Natural killer cell (primary cell): ENCODE measurements at regions not wholly inside any gene's neighbourhood (a gene's known extent, or its start where the extent isn't known, plus 50 kb on each side); places are given as distances from the start of the nearest gene placed in this dataset.

Experiments
- ATAC-seq, 3 donors: fragments of 150-1000 bp in 2 of 3; fragments of 200-7000 bp in 1 of 3; cut with Tn5 transposase; 1 replicate in 1 of 3; 2 replicates in 2 of 3; pipeline ENCODE4 v1.10.0; 2021; ENCODE audit warnings: mild to moderate bottlenecking in 2 of 3, moderate library complexity in 2 of 3
- DNase-seq, 2 donors: peaks; one replicate each; pipeline versions ENCODE4 v3.0.0 to v3.0.0-alpha.2; 2013 to 2021; ENCODE audit warnings: mixed read lengths in 1 of 2
- H3K27ac ChIP-seq: one replicate; pipeline ENCODE4 v1.5.1; 2013; ENCODE audit warnings: mild to moderate bottlenecking, low read length
- H3K27me3 ChIP-seq: one replicate; pipeline ENCODE4 v1.6.1; 2013; ENCODE audit warnings: low read length; ENCODE audit not compliant: control insufficient read depth, insufficient read depth
- H3K36me3 ChIP-seq: one replicate; pipeline ENCODE4 v1.6.1; 2013; ENCODE audit warnings: low read length; ENCODE audit not compliant: control insufficient read depth, insufficient read depth
- H3K4me1 ChIP-seq: one replicate; pipeline ENCODE4 v1.6.1; 2013; ENCODE audit warnings: low read length; ENCODE audit not compliant: control insufficient read depth, insufficient read depth
- H3K4me3 ChIP-seq: one replicate; pipeline ENCODE4 v1.5.1; 2013; ENCODE audit warnings: low read length
- H3K9me3 ChIP-seq: one replicate; pipeline ENCODE4 v1.6.1; 2013; ENCODE audit warnings: low read length; ENCODE audit not compliant: control insufficient read depth, insufficient read depth
- H3K27ac Mint-ChIP-seq, 2 donors: one replicate each; pipeline ENCODE4 v1.8.0; 2022; ENCODE audit warnings: mild to moderate bottlenecking in 2 of 2, mixed read lengths in 2 of 2, moderate library complexity in 1 of 2
- H3K27me3 Mint-ChIP-seq, 2 donors: one replicate each; pipeline ENCODE4 v1.8.0; 2022; ENCODE audit warnings: low read depth in 2 of 2, mixed read lengths in 2 of 2
- H3K36me3 Mint-ChIP-seq: one replicate; pipeline ENCODE4 v1.8.0; 2022; ENCODE audit warnings: mixed read lengths
- H3K4me1 Mint-ChIP-seq, 2 donors: one replicate each; pipeline ENCODE4 v1.8.0; 2022; ENCODE audit warnings: mixed read lengths in 2 of 2
- H3K4me3 Mint-ChIP-seq: one replicate; pipeline ENCODE4 v1.8.0; 2022; ENCODE audit warnings: mild to moderate bottlenecking, moderate library complexity, mixed read lengths
- H3K9me3 Mint-ChIP-seq, 2 donors: one replicate each; pipeline ENCODE4 v1.8.0; 2022; ENCODE audit warnings: mixed read lengths in 2 of 2
- CTCF ChIP-seq: fragments of 200-600 bp; IDR thresholded peaks from one replicate; pipeline ENCODE4 v1.8.0; 2022; ENCODE audit warnings: antibody characterized with exemption
- WGBS: methylation state at CpG from one replicate; pipeline ENCODE4 v1.1.7; 2013; ENCODE audit warnings: missing lambda C conversion rate; ENCODE audit not compliant: insufficient coverage; 5-methylcytosine and 5-hydroxymethylcytosine counted together
- intact Hi-C: fragments of 100-400 bp; cut with micrococcal nuclease; formaldehyde crosslinking; loops from one replicate; pipeline ENCODE4 v1.14.2; 2022

DNA sequence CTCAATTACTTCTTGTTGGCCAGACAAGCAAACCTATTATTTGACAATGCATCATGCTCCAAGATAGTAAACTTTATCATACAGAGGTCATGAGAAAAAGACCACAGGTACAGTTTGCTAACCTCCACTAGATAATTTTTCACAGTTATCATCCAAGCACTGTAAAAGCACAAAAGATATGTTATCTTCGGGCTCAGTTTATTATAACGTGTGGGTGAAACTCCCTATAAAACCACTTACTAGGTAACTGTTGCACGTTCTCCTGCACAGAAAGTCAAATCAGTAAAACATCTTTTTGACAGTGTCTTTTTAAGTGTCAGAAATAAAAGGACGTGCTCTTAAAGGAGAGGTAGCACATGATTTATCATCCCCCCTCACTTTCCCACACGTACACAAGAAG, 94.7 kb upstream of the BCL11A start:
- no peaks in the 10 kb centered on the region for H3K36me3 Mint-ChIP-seq
- H3K4me1 ChIP-seq: no peaks in the 10 kb centered on the region
- DNase-seq: no peak
- peaks cover 14 to 21% of the 10 kb centered on the region in 2 donors for H3K27me3 Mint-ChIP-seq
- no peak for TF ChIP-seq CTCF
- H3K27ac Mint-ChIP-seq: no peak overlapping the region
- no peaks in the 10 kb centered on the region for H3K36me3 ChIP-seq
- H3K9me3 Mint-ChIP-seq: no peaks in the 10 kb centered on the region
- H3K9me3 ChIP-seq: no peaks in the 10 kb centered on the region
- no peaks in the 10 kb centered on the region for H3K27me3 ChIP-seq
- ATAC-seq: no peak
- intact Hi-C loops: no loop called here
- no peak overlapping the region for H3K4me3 ChIP-seq
- no peaks in the 10 kb centered on the region for H3K4me1 Mint-ChIP-seq
- no peak overlapping the region for H3K27ac ChIP-seq
- no peak overlapping the region for H3K4me3 Mint-ChIP-seq
- 91% methylated on average over 5 of the region's 5 CpGs for WGBS

- no peak for DNase-seq
- Histone ChIP-seq H3K36me3 (no peaks in the 10 kb centered on the region), H3K27me3 (no peaks in the 10 kb centered on the region), H3K27ac (no peak overlapping the region), H3K4me3 (no peak overlapping the region), H3K9me3 (no peaks in the 10 kb centered on the region), H3K4me1 (no peaks in the 10 kb centered on the region)
- no peak for ATAC-seq
- no peak for TF ChIP-seq CTCF
- H3K36me3 Mint-ChIP-seq: no peaks in the 10 kb centered on the region
- no peak overlapping the region for H3K4me3 Mint-ChIP-seq
- no peaks in the 10 kb centered on the region for H3K9me3 Mint-ChIP-seq
- H3K4me1 Mint-ChIP-seq: no peaks in the 10 kb centered on the region
- no peak overlapping the region for H3K27ac Mint-ChIP-seq
- intact Hi-C loops: no loop called here
- H3K27me3 Mint-ChIP-seq: peaks cover 19 to 21% of the 10 kb centered on the region in 2 donors
These were observed 96.3 kb upstream of the BCL11A start for GRCh38 chr2:60649721-60650120.

GRCh38 chr2:60652832-60653340, 99.4 kb upstream of the BCL11A start:
- WGBS: 94% methylated on average over 14 of the region's 15 CpGs
- H3K9me3 Mint-ChIP-seq: no peaks in the 10 kb centered on the region
- H3K4me3 ChIP-seq: no peak overlapping the region
- H3K36me3 Mint-ChIP-seq: no peaks in the 10 kb centered on the region
- intact Hi-C loops: no loop called here
- DNase-seq (no peak), ATAC-seq (no peak)
- no peaks in the 10 kb centered on the region for H3K36me3 ChIP-seq
- no peaks in the 10 kb centered on the region for H3K27me3 ChIP-seq
- H3K27ac Mint-ChIP-seq: no peak overlapping the region
- H3K4me1 ChIP-seq: no peaks in the 10 kb centered on the region
- no peaks in the 10 kb centered on the region for H3K9me3 ChIP-seq
- no peaks in the 10 kb centered on the region for H3K4me1 Mint-ChIP-seq
- no peak for TF ChIP-seq CTCF
- no peak overlapping the region for H3K27ac ChIP-seq
- H3K4me3 Mint-ChIP-seq: no peak overlapping the region
- peaks cover 11 to 12% of the 10 kb centered on the region in 2 donors for H3K27me3 Mint-ChIP-seq

DNA sequence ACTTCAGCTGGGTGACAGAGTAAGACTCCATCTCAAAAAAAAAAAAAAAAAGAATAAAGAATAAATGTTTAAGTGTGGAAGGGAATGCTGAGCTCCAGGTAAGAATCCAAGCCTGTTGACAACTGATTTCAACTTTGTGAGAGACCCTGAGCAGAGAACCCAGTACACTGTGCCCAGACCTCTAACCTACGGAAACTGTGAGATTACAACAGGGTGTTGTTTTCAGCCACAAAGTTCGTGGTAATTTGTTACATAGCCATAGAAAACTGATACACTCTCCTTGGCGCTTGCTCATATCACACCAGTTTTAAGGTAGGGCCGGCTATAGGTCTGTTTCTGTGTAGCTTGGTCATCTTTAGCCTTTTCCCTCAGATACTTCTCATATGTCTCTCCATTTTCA, 98.4 kb upstream of the PAPOLG start:
- 87% methylated on average over 4 of the region's 4 CpGs for WGBS
- H3K36me3 Mint-ChIP-seq: no peaks in the 10 kb centered on the region
- H3K4me3 Mint-ChIP-seq: no peak overlapping the region
- TF ChIP-seq CTCF: no peak
- DNase-seq: no peak
- no peak for ATAC-seq
- H3K4me1 Mint-ChIP-seq: no peaks in the 10 kb centered on the region
- H3K9me3 ChIP-seq: no peaks in the 10 kb centered on the region
- H3K27me3 Mint-ChIP-seq: peaks cover 0 to 10% of the 10 kb centered on the region in 2 donors
- H3K4me1 ChIP-seq: peaks cover 14% of the 10 kb centered on the region
- intact Hi-C loops: no loop called here
- no peak overlapping the region for H3K4me3 ChIP-seq
- H3K27ac ChIP-seq: no peak overlapping the region
- no peaks in the 10 kb centered on the region for H3K36me3 ChIP-seq
- H3K27me3 ChIP-seq: no peaks in the 10 kb centered on the region
- H3K27ac Mint-ChIP-seq: no peak overlapping the region
- no peaks in the 10 kb centered on the region for H3K9me3 Mint-ChIP-seq
